ENCODE measurements at regions not wholly inside any gene's neighbourhood (a gene's known extent, or its start where the extent isn't known, plus 50 kb on each side); places are given as distances from the start of the nearest gene placed in this dataset.

- no peaks in the 10 kb centered on the region for H3K9me3 ChIP-seq (ENCODE audit: control insufficient read depth in 1 of 2, insufficient read depth in 1 of 2, low read depth in 1 of 2, low read length in 2 of 2)
- no peaks in the 10 kb centered on the region for H3K79me2 ChIP-seq (ENCODE audit: insufficient read depth, low read length)
- ChIA-PET RAD21 (ENCODE audit: low non-redundant PET in 1 of 2, low total read pairs in 2 of 2, uncharacterized antibody in 2 of 2, unreplicated experiment in 2 of 2) (no interaction called here), CTCF (no interaction called here), POLR2A (no interaction called here)
- ATAC-seq (no peak), DNase-seq (ENCODE audit: low read depth, low spot score) (no peak)
- no peaks in the 10 kb centered on the region for H3K36me3 ChIP-seq (ENCODE audit: control insufficient read depth in 1 of 2, insufficient read depth in 2 of 2, low read length in 2 of 2)
- H3K9me2 ChIP-seq (ENCODE audit: insufficient read depth): no peaks in the 10 kb centered on the region
- no peak overlapping the region for H3K4me3 ChIP-seq (replicated peaks in 1 of 2; ENCODE audit: low read depth in 1 of 2, low read length in 2 of 2)
- TF ChIP-seq POLR2A (IDR thresholded peaks at IDR 0.05; ENCODE audit: borderline replicate concordance, extremely low read depth, insufficient read depth, insufficient read length) (no peak), ZFX (IDR thresholded peaks at IDR 0.05) (no peak), CEBPB (IDR thresholded peaks at IDR 0.05; ENCODE audit: low read depth) (no peak), ZNF274 (IDR thresholded peaks at IDR 0.05; ENCODE audit: low read depth, low read length) (no peak), TCF7L2 (IDR thresholded peaks at IDR 0.05; ENCODE audit: borderline replicate concordance, extremely low read depth, insufficient read depth, insufficient read length) (no peak), RAD21 (IDR thresholded peaks at IDR 0.05; ENCODE audit: low read depth) (no peak), EZH2phosphoT487 (IDR thresholded peaks at IDR 0.05; ENCODE audit: borderline replicate concordance) (no peak), EGR1 (IDR thresholded peaks at IDR 0.05; ENCODE audit: low read depth) (no peak), SP1 (IDR thresholded peaks at IDR 0.05; ENCODE audit: low read depth) (no peak), ZBTB33 (IDR thresholded peaks at IDR 0.05; ENCODE audit: extremely low read depth, insufficient replicate concordance, low read length) (no peak), SIN3A (IDR thresholded peaks at IDR 0.05; ENCODE audit: low read depth) (no peak), YY1 (IDR thresholded peaks at IDR 0.05; ENCODE audit: extremely low read depth, insufficient replicate concordance, low read depth, low read length) (no peak), MAX (IDR thresholded peaks at IDR 0.05) (no peak), CBX3 (IDR thresholded peaks at IDR 0.05; ENCODE audit: low read depth) (no peak), ELF1 (IDR thresholded peaks at IDR 0.05; ENCODE audit: borderline replicate concordance, low read depth) (no peak), EZH2 (IDR thresholded peaks at IDR 0.05) (no peak), SRF (IDR thresholded peaks at IDR 0.05; ENCODE audit: low read depth) (no peak)
- TF ChIP-seq, protein P1, sequence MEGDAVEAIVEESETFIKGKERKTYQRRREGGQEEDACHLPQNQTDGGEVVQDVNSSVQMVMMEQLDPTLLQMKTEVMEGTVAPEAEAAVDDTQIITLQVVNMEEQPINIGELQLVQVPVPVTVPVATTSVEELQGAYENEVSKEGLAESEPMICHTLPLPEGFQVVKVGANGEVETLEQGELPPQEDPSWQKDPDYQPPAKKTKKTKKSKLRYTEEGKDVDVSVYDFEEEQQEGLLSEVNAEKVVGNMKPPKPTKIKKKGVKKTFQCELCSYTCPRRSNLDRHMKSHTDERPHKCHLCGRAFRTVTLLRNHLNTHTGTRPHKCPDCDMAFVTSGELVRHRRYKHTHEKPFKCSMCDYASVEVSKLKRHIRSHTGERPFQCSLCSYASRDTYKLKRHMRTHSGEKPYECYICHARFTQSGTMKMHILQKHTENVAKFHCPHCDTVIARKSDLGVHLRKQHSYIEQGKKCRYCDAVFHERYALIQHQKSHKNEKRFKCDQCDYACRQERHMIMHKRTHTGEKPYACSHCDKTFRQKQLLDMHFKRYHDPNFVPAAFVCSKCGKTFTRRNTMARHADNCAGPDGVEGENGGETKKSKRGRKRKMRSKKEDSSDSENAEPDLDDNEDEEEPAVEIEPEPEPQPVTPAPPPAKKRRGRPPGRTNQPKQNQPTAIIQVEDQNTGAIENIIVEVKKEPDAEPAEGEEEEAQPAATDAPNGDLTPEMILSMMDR (IDR thresholded peaks at IDR 0.05 in 2 of 3, conservative IDR thresholded peaks at IDR 0.05 in 1 of 3; ENCODE audit: borderline replicate concordance in 1 of 3, insufficient read depth in 1 of 3, low read depth in 2 of 3, low read length in 2 of 3): no peak
- TF ChIP-seq, protein P2, sequence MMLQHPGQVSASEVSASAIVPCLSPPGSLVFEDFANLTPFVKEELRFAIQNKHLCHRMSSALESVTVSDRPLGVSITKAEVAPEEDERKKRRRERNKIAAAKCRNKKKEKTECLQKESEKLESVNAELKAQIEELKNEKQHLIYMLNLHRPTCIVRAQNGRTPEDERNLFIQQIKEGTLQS (IDR thresholded peaks at IDR 0.05): no peak
- TF ChIP-seq, protein P3, sequence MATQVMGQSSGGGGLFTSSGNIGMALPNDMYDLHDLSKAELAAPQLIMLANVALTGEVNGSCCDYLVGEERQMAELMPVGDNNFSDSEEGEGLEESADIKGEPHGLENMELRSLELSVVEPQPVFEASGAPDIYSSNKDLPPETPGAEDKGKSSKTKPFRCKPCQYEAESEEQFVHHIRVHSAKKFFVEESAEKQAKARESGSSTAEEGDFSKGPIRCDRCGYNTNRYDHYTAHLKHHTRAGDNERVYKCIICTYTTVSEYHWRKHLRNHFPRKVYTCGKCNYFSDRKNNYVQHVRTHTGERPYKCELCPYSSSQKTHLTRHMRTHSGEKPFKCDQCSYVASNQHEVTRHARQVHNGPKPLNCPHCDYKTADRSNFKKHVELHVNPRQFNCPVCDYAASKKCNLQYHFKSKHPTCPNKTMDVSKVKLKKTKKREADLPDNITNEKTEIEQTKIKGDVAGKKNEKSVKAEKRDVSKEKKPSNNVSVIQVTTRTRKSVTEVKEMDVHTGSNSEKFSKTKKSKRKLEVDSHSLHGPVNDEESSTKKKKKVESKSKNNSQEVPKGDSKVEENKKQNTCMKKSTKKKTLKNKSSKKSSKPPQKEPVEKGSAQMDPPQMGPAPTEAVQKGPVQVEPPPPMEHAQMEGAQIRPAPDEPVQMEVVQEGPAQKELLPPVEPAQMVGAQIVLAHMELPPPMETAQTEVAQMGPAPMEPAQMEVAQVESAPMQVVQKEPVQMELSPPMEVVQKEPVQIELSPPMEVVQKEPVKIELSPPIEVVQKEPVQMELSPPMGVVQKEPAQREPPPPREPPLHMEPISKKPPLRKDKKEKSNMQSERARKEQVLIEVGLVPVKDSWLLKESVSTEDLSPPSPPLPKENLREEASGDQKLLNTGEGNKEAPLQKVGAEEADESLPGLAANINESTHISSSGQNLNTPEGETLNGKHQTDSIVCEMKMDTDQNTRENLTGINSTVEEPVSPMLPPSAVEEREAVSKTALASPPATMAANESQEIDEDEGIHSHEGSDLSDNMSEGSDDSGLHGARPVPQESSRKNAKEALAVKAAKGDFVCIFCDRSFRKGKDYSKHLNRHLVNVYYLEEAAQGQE (IDR thresholded peaks at IDR 0.05; ENCODE audit: low read depth): no peak
- H3K4me1 ChIP-seq (ENCODE audit: control insufficient read depth in 1 of 2, insufficient read depth in 2 of 2, low read length in 2 of 2): no peaks in the 10 kb centered on the region
- H2AFZ ChIP-seq (ENCODE audit: low read depth, low read length, poor library complexity, severe bottlenecking): no peak overlapping the region
- intact Hi-C loops (cut with micrococcal nuclease): no loop called here
- no peak overlapping the region for H3K9ac ChIP-seq (ENCODE audit: low read length)
- H4K20me1 ChIP-seq (ENCODE audit: insufficient read depth): no peaks in the 10 kb centered on the region
- H3K27me3 ChIP-seq (ENCODE audit: insufficient read depth, low read length): peaks cover 14% of the 10 kb centered on the region; the same call in 1 of the 2 replicates
- H3K4me2 ChIP-seq (ENCODE audit: low read length): no peak overlapping the region
- no peak overlapping the region for H3K27ac ChIP-seq (ENCODE audit: low read depth, low read length)
- no TSS peak for BruUV-seq (replicated peaks)
Measured at GRCh38 chr2:12059616-12060441, 313.4 kb downstream of the LPIN1 start.
